ENCODE measurements at regions not wholly inside any gene's neighbourhood (a gene's known extent, or its start where the extent isn't known, plus 50 kb on each side); places are given as distances from the start of the nearest gene placed in this dataset.
A peak's percentile ranks its signal among the peaks of the same experiment; 100 is the strongest.
"Not testable (repeated sequence)": the region's sequence is repeated elsewhere in the genome, so short reads cannot be mapped to it uniquely, and the experiment has no call there.

DNA sequence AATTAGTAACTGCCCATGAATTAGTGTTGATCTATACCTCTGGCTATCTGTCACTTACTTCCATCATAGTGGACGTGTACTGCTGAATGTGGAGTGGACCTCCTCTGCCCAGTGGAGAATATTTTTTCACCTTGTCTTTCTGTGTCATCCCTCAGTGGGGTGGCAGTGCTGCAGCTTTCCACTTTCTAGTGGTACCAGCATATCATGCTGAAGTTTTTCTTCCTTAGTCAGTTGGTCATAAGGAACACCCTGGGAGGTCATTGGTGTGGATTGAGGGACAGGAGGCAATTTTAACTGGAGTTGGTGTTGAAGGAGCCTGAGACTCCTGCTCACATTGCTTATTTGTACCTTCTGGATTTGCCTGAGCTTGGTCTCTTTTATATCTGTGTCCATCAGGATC is 151.7 kb upstream of the ANKH start:
- no peak for DNase-seq (ENCODE audit: low read depth in 2 of 2)

DNA sequence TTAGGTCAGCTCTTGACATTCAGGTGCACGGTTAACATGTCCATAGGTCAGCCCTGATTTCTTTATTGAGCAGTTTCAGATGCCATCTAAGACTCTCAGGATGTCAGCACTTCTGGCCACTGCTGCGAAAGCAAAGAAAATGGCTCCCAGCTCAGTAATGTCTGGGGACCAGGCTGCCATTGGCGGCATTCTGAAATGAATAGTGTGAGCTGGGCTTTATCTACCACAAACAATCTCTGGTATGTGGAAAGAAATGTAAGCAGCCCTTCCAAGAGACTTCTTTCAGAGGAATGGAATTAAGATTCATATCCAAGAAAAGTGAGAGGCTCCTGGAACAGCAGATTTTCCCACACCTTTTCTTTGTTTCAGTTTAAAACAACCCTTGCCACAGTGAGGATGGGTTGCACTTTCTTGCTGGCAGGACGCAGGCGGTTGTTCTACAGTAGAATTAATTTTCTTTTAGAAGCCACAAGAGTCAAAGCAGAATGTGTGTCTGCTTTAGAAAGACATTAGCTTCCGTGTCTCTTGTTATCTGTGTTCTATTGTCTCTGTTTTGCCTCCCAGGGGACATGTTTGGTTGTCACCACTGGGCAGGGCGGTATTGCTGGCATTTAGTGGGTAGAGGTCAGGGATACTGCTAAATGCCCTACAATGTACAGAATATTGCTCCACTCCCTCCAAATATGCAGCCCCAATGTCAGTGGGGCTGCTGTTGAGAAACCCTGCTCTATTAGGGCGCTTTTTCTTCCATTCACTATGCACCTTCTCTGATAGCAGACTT is 149.9 kb upstream of the ANKH start:
- DNase-seq (ENCODE audit: low read depth in 2 of 2): no peak

DNA sequence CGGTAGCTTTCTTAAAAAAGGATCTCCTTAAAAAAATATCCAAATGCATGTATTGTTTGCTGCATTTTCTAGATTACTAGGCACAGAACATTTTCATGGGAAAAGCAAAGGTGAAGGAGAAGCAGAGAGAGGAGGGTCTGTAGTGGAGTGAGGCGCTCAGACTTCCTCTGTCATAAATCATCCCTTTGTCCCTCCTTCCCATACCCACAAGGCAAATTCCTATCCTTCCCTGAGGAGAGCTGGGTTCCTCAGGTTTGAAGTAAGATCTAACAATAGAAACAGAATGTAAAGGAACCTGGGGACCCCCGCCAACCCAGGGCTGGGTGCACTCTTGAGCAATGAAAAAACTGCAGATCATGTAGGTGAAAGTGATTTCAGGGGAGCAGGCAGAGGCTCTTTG is 149.2 kb upstream of the ANKH start:
- no peak for DNase-seq (ENCODE audit: low read depth in 2 of 2)

DNA sequence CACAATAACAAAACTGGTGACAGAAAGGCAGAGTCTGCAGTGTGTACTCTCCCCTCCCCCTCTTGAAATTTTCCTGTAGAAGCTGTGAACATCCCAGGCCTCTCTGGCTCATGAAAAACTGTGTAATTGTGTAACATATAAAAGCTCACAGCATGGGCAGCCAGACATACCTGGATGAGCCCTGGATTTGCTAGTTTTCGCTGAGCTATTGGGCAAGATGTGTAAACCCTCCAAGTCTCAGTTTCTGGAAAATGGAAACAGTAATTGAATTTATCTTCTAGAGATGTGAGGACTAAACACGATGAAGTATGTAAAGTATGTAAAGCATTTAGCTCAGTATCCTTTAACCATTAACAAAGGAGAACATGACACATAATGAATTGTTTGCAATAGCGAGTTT is 143.2 kb upstream of the ANKH start:
- DNase-seq (ENCODE audit: low read depth in 2 of 2): no peak

DNA sequence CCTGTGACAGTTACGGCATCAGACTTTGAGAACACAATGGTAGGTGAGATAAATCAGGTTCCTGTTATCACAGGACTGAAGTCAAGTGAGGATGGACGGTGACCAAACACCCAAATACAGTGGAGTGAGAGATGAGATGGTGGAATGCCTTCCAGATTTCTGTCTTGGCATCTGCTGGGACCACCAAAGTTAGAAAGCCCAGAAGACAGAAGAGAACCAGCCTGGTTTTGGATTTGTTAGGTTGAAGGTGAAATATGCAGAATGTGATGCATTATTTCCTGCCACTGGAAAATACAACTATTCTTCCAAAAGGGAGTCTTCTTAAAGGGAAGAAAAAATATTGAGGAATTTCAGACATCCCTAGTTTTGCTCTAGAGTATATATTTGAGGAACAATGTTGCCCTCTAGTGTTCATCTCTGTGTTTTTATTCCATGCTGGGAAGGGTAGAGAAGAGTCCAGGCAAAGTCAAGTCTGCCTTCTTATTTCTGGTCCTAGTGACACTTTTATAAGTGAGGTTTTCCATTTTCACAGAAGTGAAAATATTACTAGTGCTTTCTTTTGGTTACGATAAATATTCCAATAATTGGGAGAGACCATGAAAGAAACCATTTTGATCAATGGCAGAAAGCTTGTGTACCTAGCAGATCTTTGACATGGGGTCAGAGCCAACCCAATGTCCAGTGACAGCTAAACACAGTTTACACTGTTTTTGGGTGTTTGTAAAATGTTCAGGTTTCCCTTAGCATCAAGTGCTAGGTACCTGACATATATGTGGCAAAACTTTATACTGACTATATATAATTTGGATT is 142.3 kb upstream of the ANKH start:
- no peak for DNase-seq (ENCODE audit: low read depth in 2 of 2)

DNA sequence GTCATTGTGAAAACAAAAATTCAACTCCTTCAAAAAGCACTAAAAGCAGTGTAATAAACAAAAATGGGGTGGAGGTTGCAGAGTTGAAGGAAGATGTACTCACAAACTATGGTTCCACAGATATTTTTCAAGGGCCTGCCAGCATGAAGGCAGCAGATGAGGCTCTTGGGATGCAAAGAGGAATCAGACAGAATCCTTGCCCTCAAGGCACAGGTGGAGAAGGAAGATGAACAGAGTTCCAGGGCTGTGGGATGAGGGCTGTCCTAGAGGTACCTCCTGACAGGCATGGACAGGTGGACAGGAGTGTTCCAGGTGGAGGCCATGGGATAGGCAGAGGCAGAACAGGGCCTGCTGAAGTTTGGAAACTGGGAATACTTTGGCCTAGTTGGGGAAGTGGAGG is 140.5 kb upstream of the ANKH start:
- DNase-seq (ENCODE audit: low read depth in 2 of 2): no peak

DNA sequence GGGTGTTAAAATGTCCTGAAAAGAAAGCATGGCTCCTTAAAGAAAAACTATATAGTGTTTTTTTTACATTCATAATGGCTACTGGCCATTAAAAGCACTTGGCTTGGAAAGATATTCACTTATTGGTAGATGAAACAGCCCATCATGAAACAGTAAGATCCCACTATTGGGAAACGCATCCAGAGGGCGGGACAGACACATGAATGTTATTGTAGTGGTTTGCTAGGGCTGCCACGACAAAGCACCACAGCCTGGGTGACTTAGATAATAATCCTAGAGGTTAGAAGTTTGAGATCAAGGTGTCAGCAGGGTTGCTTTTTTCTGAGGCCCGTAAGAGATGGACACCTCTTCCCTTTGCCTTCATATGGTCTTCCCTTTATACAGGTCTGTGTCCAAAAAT is 139.4 kb upstream of the ANKH start:
- no peak for DNase-seq (ENCODE audit: low read depth in 2 of 2)

DNA sequence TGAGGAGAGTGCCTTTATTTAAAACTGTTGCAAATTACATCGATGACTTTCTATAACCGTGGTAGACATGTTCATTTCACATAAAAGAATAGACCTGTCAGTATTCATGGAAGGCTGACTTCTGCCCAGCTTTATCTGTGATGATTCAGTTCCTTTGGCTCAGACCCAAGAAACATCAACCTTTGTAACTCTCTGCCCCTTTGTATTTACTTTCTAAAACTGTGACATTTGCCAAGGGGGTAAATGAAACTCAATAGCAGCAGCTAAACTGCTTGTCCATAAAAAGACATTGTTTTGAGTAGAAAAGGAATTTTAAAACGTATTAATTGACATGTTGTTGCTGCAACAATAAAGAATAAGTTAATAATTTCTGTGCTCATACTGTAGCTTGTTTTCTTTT is 137.8 kb upstream of the ANKH start:
- DNase-seq (ENCODE audit: low read depth in 2 of 2): no peak

DNA sequence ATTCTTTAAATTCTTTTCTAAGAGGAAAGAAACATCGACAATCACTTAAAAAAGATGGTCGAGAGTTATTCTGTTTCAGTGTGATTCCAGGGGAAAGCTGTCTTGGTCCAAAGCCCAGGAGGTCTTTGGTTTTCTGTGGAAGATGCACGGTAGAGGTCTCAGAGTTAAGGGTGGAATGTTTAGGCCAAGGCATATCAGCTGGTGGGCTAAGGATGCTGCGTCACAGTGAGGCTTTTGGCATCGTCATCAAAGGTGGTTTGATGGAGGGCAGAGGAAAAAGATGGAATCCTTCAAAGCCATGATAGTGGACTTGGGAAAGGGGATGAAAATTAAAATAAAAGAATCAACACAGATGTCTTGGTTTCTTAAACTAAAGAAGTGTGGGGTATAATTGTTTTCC is 137.3 kb upstream of the ANKH start:
- DNase-seq (ENCODE audit: low read depth in 2 of 2): no peak

DNA sequence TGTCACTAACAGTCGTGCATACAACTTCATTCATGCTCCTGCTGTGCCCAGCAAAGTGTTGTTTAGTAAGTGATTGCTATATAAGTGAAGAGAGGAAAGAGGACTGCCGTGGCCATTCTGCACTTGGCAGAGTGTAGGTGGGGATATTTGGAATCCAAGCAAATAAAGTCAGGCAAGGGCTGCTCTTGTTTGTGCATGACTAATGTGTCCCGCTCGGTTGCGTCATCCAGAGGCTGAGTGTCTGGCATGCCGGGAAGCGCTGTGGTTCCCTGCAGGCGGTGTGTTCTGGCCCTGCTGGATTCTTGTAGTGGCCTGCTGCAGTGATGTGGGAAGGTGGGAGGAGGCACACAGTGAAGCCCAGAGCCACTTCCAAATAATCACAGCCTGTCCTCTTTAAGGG is 136.9 kb upstream of the ANKH start:
- DNase-seq (ENCODE audit: low read depth in 2 of 2): no peak

DNA sequence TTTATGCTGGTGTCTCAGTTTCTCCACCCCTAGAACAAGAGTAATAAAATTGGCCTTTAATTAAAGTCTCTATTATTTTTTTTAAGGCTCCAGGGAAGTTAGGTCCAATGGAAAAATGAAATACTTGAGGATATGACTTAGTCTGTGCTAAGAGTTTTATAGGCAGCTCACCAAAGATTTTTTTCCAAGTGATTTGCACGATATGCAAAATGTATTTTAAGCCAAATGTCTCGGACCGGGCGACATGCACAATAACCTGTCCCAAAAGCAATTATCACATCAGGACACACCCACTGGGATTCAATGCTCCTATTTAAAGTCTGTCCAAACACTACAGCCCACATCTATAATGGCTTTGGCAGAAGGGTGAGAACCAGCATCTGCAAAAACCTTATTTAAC is 136.1 kb upstream of the ANKH start:
- DNase-seq (ENCODE audit: low read depth in 2 of 2): no peak

DNA sequence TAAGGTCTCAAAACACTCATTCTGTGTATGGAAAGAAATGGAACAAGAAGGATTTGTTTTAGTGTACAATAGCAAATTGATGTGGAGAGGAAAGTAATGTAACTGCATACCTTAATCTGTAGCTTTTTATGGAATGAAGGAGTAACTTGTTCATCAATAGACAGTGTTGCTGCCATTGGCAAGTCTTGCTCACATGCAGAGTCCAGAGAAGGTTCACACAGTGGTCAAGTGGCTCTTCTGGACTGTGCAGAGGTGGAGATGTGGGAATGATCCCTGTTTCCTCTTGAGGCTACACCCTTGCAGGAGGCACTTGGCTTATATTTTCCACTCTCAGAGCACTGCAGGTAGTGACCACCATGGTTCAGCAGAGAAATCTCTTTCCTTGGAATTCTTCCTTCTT is 132.9 kb upstream of the ANKH start:
- DNase-seq (ENCODE audit: low read depth in 2 of 2): no peak

DNA sequence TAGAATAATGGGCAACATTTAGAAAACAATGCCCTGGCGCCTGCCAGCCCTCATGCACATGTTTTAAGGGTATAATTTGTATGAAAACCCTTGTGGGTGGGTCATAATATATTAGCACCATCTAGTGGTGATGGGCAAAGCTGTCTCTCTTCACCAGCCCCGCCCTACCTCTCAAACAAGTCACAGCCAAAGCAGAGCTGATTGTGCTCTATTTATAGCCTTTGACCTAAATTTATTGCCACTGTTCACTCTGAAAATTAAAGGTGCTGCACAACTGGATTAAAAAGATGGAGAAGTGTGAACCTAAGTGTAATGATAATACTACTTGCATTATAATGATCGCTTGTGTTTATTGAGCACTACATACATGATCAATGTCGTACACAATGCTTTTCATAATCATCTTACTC is 131.9 kb upstream of the ANKH start:
- peak; percentile 15 to 34 for DNase-seq (ENCODE audit: low read depth in 2 of 2)

DNA sequence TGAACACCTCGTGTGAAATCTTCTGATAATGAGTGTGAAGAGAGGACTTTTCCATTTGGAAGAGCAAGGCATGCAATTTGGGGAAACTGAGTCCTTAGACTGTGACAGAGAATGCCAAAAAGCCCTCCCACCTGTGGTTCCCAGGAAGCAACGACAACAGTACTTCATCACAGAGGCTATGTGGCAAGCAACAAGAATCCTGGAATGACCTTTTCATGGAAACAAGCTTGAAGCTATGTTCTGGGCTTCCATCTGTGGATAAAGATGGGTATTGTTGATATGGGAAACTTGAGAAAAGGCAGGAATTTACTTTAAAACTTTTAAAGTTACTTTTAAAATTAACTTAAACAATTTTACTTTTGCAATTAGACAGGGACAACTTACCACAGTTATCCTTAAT is 131.2 kb upstream of the ANKH start:
- DNase-seq (ENCODE audit: low read depth in 2 of 2): no peak

DNA sequence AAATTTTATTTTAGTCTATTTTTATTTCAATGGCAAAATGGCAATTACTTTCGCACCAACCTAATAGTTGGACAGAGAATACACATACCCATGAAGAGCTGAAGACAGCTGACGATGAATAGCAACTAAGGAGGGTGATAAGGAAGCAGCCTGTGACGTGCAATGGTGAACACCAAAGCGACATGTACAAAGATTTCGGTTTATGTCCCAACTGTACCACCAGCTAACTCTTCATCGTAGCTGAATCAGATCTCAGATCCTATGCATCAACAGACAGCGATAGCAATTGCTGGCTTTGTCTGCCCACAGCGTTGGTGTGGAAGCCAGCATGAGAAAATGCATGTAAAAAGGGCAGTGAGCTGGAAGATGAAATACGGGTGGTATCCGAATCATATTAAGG is 130.6 kb upstream of the ANKH start:
- no peak for DNase-seq (ENCODE audit: low read depth in 2 of 2)

DNA sequence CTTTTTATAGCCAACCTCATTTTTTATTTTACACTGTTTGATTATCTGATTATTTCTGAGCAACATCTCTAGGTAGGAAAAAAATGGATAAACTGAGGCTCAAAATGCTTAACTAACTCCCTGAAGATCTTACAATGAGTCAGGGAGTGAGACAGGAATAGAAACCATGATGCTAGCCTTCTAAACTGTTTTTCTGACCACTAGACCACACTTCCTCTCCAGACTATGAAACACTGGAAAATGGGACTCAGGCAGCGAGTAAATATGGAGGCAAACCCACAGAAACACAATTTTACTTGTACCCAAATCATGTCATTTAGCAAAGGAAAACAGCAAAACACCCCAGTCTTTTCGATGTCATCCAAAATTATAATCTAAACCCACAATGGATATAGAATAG is 129.9 kb upstream of the ANKH start:
- no peak for DNase-seq (ENCODE audit: low read depth in 2 of 2)

DNA sequence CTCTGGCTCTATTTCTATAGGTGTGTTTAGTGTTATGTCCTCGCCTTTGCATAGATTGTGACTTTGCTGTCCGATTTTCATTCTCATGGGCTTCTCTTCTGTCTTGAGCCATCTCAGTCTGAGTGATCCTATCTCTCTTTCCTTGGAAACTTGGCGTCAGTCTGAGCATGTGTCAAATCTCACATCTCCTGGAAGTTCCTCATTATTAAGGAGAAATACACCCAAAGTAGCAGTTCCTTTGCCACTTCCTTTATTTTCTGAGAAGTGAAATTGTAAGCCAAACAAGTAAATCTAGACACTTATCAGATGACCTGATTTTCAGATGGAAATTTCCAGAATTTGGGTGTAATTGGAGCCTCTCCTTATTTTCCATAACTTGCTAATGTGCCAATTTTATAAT is 126.9 kb upstream of the ANKH start:
- DNase-seq (ENCODE audit: low read depth in 2 of 2): no peak

DNA sequence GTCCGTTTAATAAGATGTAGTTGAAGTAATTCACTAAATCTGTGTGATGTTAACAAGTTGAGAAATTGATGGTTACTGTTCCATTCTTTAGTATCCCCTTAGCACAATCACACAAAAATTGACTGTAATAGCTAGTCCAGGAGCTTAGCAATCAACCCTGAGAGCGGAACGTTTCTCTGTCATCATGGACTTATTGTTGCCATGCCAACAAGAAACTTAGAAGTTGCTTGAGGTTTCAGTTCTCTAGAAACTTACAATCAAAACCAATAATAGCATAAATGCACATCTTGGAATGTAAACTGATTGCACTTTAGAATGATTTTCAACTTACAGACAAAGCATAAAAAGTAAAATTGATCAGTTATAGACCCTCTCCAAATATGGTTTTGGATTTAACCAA is 125.4 kb upstream of the ANKH start:
- DNase-seq (ENCODE audit: low read depth in 2 of 2): no peak

DNA sequence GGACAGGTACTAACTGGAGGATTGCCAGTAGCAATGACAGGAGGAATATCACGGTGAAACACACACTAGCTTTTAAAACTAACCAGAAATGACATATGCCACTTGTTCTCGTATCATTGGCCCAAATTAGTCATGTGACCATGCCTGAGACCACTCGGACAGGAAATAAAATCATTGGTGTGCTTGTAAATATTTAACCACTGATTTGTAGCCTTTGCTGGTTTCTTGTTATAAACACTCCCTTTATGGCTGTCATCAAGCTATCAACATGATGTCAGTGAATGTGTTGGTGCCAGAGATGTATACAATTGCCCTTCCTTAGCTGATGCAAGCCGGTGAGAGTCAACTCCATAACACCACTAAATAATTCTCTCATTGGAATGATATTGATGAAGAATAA is 123.7 kb upstream of the ANKH start:
- DNase-seq (ENCODE audit: low read depth in 2 of 2): no peak

DNA sequence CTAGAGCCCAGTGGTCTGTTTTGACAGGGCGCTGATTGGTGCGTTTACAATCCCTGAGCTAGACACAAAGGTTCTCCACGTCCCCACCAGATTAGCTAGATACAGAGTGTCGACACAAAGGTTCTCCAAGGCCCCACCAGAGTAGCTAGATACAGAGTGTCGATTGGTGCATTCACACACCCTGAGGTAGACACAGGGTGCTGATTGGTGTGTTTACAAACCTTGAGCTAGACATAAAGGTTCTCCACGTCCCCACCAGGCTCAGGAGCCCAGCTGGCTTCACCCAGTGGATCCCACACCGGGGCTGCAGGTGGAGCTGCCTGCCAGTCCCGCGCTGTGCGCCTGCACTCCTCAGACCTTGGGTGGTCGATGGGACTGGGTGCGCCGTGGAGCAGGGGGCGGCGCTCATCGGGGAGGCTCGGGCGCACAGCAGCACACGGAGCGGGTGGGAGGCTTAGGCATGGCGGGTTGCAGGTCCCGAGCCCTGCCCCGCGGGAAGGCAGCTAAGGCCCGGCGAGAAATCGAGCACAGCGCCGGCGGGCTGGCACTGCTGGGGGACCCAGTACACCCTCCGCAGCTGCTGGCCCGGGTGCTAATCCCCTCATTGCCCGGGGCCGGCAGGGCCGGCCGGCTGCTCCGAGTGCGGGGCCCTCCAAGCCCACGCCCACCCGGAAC is 122.0 kb upstream of the ANKH start:
- DNase-seq (ENCODE audit: low read depth in 2 of 2): not testable (repeated sequence)

DNA sequence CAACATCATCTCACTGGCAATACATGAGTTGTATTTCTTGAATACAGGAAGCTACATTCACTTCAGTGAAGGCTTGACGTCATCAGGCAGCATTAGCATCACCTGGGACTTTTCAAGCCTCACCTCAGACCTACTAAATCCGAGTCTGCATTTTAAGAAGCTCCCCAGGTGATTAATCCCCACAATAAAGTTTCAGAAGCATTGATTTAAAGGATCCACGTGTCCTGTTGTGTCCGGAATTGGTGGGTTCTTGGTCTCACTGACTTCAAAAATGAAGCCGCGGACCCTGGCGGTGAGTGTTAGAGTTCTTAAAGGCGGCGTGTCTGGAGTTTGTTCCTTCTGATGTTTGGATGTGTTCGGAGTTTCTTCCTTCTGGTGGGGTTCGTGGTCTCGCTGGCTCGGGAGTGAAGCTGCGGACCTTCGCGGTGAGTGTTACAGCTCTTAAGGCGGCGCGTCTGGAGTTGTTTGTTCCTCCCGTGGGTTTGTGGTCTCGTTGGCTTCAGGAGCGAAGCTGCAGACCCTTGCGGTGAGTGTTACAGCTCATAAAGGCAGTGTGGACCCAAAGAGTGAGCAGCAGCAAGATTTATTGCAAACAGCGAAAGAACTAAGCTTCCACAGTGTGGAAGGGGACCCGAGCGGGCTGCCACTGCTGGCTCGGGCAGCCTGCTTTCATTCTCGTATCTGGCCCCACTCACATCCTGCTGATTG is 121.3 kb upstream of the ANKH start:
- peak in 1 of 2 donors; percentile 37 for DNase-seq (ENCODE audit: low read depth in 2 of 2)

DNA sequence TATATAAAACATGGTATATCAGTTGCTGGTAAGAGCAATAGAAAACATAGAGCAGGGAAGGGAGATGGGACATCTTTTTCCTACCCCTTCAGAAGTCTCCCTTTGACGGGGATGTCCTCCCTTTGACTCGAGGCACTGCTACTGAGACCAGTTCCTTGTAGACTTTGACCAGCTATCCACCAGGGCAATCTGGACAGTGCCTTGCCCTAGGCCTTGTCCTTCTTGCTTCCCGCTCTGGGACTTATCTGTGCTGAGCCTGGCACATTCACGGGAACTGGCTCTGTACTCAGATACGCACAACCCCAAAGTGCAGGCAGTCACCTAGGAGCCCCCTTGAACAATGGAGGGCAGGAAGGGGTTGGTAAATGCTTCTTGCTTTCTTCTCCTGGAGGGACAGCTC is 116.6 kb upstream of the ANKH start:
- DNase-seq (ENCODE audit: low read depth in 2 of 2): no peak

All from stimulated activated CD4-positive, alpha-beta T cell treated with anti-CD3 and anti-CD28 coated beads, Interleukin-1b, Interleukin-23, amount 100 ng/mL, for 4 hours (primary cell).